ENCODE measurements at regions not wholly inside any gene's neighbourhood (a gene's known extent, or its start where the extent isn't known, plus 50 kb on each side); places are given as distances from the start of the nearest gene placed in this dataset.
"Not testable (repeated sequence)": the region's sequence is repeated elsewhere in the genome, so short reads cannot be mapped to it uniquely, and the experiment has no call there.

- H3K56ac ChIP-seq (replicated peaks; ENCODE audit: insufficient read length, low read depth, low read length); H4K91ac ChIP-seq (replicated peaks; ENCODE audit: insufficient read length, low read length); H2AFZ ChIP-seq (ENCODE audit: low read length); DNase-seq (ENCODE audit: low read depth in 1 of 2, low spot score in 2 of 2); H3K4ac ChIP-seq (replicated peaks; ENCODE audit: insufficient read length, low read depth, low read length); POLR2A ChIA-PET (ENCODE audit: partially characterized antibody); H3K4me3 ChIP-seq (ENCODE audit: extremely low read depth in 1 of 4, insufficient read depth in 2 of 4, low read depth in 3 of 4, low read length in 4 of 4); H3K79me1 ChIP-seq (ENCODE audit: low read depth, low read length); H3K9me3 ChIP-seq (ENCODE audit: insufficient read depth in 2 of 2, low read depth in 1 of 2, low read length in 1 of 2); H3K18ac ChIP-seq (ENCODE audit: extremely low read depth, low read length); H3K27ac ChIP-seq (ENCODE audit: low read depth, low read length); H2AK5ac ChIP-seq (ENCODE audit: low read depth, low read length); H3K23ac ChIP-seq (ENCODE audit: insufficient read length); CTCF ChIA-PET (ENCODE audit: partially characterized antibody); H3K14ac ChIP-seq (ENCODE audit: insufficient read length); FAIRE-seq; H3K9ac ChIP-seq (replicated peaks in 1 of 4; ENCODE audit: extremely low read depth in 1 of 4, low read depth in 3 of 4, low read length in 3 of 4); H4K5ac ChIP-seq (ENCODE audit: insufficient read length, low read depth, low read length); H2BK20ac ChIP-seq (ENCODE audit: low read length); H3K36me3 ChIP-seq (ENCODE audit: control insufficient read depth in 2 of 4, insufficient read depth in 4 of 4, low read length in 3 of 4); H3K4me1 ChIP-seq (replicated peaks in 1 of 4; ENCODE audit: control insufficient read depth in 3 of 4, insufficient read depth in 4 of 4, low read length in 3 of 4); H3K23me2 ChIP-seq (ENCODE audit: low read depth, low read length); H3K27me3 ChIP-seq (replicated peaks in 1 of 4; ENCODE audit: control insufficient read depth in 3 of 4, extremely low read depth in 1 of 4, insufficient read depth in 3 of 4, low read length in 3 of 4); H4K8ac ChIP-seq (ENCODE audit: extremely low read depth, insufficient read depth, low read length); H4K20me1 ChIP-seq (replicated peaks in 1 of 2; ENCODE audit: control insufficient read depth in 1 of 2, insufficient read depth in 2 of 2, low read length in 2 of 2); H2BK5ac ChIP-seq (ENCODE audit: low read depth, low read length); H2BK15ac ChIP-seq (ENCODE audit: low read length); H2BK120ac ChIP-seq (replicated peaks; ENCODE audit: low read depth, low read length); H3K79me2 ChIP-seq (ENCODE audit: control insufficient read depth in 1 of 2, insufficient read depth in 2 of 2, low read length in 2 of 2); H2BK12ac ChIP-seq (ENCODE audit: low read depth, low read length); H3K4me2 ChIP-seq (ENCODE audit: insufficient read depth in 1 of 2, low read depth in 2 of 2, low read length in 2 of 2): not testable (repeated sequence)
- WGBS, 2 experiments (ENCODE audit: extremely low coverage in 1 of 2, insufficient coverage in 1 of 2, insufficient read length in 1 of 2, insufficient replicate concordance in 2 of 2, low coverage in 1 of 2, low lambda C conversion rate in 2 of 2, missing lambda C conversion rate in 1 of 2), result 96% methylated on average over 3 of the region's 3 CpGs; no CpG with 5 or more reads in 1 of the 2 experiments
Measured at GRCh38 chr10:46187431-46187830, 99.4 kb upstream of the ANTXRL start.
